HFF-Myc (cell line): ENCODE measurements at regions not wholly inside any gene's neighbourhood (a gene's known extent, or its start where the extent isn't known, plus 50 kb on each side); places are given as distances from the start of the nearest gene placed in this dataset.

ENCODE experiments used
- DNase-seq: peaks from one replicate; pipeline ENCODE4 v3.0.0-alpha.2; 2011; ENCODE audit warnings: low read depth; ENCODE audit errors: extremely low read depth
- H3K4me3 ChIP-seq: replicated peaks from 2 replicates; pipeline ENCODE4 v1.5.1; 2011; ENCODE audit warnings: low read depth, mild to moderate bottlenecking, control low read depth, low read length
- CTCF ChIP-seq: IDR thresholded peaks from 2 replicates; pipeline ENCODE4 v1.5.1; 2012; ENCODE audit warnings: mild to moderate bottlenecking, low read depth, low read length, control low read depth; ENCODE audit errors: missing control alignments

- no peak for TF ChIP-seq CTCF
- no peak overlapping the region for H3K4me3 ChIP-seq
- no peak for DNase-seq
Measured at GRCh38 chr10:28952523-28952922, 275.2 kb downstream of the BAMBI start.

- no peak for TF ChIP-seq CTCF
Measured at GRCh38 chr10:28954211-28954610, 276.9 kb downstream of the BAMBI start.

GRCh38 chr10:28958468-28958867 lies 281.1 kb downstream of the BAMBI start:
- no peak overlapping the region for H3K4me3 ChIP-seq
- no peak for TF ChIP-seq CTCF
- no peak for DNase-seq

More at GRCh38 chr10:28954211-28954610, 276.9 kb downstream of the BAMBI start:
- no peak for DNase-seq
- H3K4me3 ChIP-seq: no peak overlapping the region

GRCh38 chr10:28959850-28960501 lies 282.7 kb downstream of the BAMBI start:
- no peak overlapping the region for H3K4me3 ChIP-seq
- no peak for TF ChIP-seq CTCF
- no peak for DNase-seq

GRCh38 chr10:28962768-28963167 lies 285.4 kb downstream of the BAMBI start:
- TF ChIP-seq CTCF: no peak
- H3K4me3 ChIP-seq: no peak overlapping the region
- DNase-seq: no peak

GRCh38 chr10:28963539-28964221 lies 286.4 kb downstream of the BAMBI start:
- DNase-seq: no peak
- no peak overlapping the region for H3K4me3 ChIP-seq
- no peak for TF ChIP-seq CTCF
